GM19238 (cell line): ENCODE measurements at regions not wholly inside any gene's neighbourhood (a gene's known extent, or its start where the extent isn't known, plus 50 kb on each side); places are given as distances from the start of the nearest gene placed in this dataset.
"Not testable (repeated sequence)": the region's sequence is repeated elsewhere in the genome, so short reads cannot be mapped to it uniquely, and the experiment has no call there.

Experiments
- DNase-seq: peaks from one replicate; pipeline ENCODE4 v3.0.0; 2011; ENCODE audit warnings: low spot score; ENCODE audit not compliant: insufficient read length

DNA sequence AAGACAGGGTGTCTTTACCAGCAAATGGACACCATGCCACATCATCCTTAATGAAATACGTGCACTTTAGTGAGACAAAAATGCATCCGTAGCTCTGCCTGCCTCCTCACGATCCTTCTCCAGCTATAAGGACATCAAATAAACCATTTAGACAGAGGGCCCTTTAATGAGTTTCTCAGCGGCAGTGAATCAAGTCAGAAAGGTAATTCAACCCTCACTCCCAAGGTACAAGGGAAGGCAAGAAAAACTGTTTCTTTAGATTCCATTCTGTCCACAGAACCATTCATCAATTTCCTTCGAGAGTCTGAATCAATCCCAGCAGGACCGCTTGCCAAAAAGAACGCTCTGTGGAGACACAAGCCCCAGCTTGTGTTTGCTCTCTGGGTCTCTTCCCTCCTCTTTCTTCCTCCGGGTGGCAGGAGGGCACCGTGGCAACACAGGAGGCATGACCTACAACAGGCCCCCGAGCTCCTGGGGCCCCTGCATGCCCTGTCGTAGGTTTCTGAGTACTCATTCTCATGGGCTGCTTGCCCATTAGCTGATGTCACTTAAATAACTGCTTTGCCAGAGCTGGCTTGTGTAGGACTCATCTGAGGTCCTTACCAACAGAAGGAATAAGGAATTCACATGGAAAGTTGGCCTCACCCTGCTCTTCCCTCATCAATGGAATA is 297.8 kb upstream of the PRKCQ start:
- no peak for DNase-seq

DNA sequence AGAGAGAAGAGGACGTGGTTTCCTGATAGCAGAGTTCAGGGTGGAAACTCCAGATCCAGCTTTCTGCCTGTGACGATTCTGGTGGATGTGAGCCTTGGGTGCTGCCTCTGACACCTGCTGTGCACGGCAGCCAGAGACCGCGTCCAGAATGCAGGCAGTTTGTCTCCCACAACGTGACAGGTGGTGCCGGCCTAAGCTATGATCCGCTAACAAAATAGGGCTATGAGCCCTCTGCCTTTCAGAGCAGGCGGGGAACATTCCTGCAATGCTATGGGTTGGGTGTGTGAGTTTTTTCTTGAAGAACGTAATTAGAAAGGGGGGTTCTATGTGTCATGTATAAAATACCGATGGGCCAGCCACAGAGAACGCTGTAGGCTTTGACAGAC is 297.3 kb upstream of the PRKCQ start:
- DNase-seq = no peak

DNA sequence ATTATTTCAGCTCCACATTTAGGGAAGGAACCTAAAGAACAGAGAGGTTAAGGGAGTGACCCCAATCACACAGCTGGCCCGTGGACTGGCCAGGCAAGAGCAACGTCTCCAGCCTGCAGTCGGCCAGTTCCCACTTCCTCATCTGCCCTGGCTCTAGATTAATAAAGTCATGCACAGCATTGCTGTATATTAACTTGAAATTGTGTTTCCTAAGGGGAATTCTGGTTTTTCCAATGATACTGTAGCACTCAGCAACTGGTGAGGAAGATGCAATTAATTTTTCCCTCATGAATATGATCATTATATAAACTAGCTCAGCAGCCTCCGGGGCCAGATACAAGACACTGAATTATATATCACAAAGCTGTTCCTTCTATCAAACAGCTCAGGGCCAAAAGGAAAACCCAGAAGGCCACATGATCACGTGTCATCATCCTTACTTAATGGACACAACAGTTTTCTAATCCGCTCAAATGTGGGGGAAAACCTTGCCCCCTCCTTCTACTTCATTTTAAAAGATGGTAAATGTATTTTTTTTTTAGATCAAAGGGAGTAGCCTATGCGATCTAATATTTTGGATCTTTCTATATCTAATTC is 295.3 kb upstream of the PRKCQ start:
- no peak for DNase-seq

DNA sequence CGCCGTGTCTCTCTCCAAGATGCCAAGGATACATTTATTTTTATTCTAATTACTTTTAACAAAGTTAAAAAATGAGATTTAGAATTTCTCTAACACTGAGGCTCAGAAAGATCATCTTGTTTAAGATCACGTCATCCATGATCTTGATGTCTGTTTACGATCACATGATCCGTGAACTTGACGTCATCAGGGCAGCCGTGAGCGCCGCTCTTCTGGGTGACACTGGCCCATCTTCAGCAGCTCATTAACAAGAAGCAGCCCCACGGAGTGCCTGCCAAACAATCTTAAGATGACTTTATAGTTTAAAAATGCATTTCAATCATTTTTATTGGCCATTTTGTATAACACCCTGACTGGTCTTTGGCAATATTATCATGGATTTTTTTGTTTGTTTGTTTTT is 291.1 kb upstream of the PRKCQ start:
- no peak for DNase-seq

DNA sequence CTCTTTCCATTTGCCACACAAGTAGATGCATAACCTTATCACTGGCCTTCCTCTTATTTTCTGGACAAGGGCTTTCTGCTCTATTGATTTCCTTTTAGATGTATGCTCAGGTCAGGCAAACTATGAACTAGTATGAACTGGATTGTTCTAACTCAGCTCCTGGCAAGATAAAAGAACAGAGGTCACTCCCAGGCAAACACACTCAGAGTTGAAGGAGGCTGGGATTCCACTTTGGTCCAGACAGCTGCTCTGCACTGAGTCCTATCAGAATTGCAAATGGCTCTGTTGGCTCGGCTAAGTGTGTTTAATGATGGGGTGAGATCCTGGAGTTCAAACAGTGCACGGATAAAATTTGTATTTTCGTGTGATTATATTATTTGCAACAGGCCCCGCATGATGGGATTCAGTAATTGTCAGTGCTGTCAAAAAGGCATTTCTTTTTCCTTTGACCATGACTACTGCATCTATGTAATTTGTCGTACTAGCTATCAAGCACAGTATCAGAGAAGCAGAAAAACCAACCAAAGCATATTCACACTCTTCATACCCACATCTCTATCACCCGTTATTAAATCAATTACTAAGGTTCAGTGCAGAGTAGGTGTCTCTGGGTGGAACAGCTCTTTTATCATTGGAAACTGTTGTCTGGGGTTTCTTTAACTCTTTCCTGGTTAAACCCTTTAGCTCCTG is 288.1 kb upstream of the PRKCQ start:
- no peak for DNase-seq

DNA sequence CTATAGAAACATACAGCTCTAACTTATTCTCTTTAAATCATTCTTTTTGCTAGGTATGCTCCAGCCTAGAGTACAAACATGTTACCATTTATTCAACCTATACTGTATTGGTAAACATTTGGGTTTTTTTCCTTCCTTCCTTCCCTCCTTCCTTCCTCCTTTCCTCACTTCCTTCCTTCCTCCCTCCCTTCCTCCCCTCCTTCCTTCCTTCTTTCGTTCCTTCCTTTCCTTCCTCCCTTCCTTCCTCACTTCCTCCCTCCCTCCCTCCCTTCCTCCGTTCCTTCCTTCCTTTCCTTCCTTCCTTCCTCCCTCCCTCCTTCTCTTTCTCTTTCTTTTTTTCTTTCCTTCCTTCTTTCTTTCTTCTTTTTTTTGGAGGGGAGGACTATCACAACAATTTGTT is 286.7 kb upstream of the PRKCQ start:
- DNase-seq = no peak

DNA sequence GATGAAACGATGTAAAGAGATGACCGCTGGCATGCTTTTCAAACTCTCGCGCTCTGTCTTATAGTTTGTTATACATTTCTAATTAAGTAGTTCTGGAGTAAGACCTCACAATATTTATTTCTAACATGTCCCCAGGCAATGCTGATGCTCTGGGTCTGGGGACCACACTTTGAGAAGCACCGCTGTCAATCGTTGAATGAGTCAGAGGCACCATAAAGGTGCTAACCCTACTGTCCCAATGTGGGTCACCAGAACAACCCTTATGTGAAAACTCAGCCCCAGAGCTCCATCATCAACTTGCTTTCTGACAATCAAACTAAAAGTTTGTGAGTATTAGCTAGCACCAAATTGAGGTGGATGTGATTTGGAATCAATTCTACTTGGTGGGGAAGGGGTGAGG is 284.1 kb upstream of the PRKCQ start:
- DNase-seq = no peak

DNA sequence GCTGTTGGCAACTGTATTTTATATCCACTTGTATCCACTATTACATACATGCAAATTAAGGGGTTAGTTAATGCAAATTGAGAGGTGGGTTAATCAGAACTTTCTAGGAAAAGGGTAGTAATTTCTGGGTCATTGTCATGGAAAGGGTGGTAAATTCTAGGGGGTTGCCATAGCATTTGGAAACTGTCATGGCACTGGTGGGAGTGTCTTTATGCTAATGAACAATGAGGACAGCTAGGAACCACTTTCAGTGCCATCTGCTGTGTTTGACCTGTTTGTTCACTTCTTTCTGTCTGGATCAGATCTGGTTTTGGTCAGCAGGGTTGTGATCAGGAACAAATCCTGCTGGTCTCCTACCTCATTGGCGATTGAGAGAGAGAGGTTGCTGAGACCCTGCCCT is 283.3 kb upstream of the PRKCQ start:
- DNase-seq = no peak

DNA sequence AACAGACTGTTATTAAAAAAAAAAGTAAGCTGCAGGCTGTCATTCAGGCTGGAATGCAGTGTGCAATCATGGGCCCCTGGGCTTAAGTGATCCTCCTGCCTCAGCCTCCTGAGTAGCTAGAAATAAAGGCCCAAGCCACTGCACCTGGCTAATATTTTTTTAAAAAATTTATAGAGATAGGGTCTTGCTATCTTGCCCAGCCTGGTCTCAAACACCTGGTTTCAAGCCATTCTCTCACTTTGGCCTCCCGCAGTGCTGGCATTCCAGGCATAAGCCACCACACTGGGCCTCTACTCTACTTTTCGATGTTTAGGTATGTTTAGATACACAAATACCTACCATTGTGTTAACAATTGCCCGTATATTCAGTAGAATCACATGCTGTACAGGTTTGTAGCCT is 270.4 kb upstream of the PRKCQ start:
- no peak for DNase-seq

DNA sequence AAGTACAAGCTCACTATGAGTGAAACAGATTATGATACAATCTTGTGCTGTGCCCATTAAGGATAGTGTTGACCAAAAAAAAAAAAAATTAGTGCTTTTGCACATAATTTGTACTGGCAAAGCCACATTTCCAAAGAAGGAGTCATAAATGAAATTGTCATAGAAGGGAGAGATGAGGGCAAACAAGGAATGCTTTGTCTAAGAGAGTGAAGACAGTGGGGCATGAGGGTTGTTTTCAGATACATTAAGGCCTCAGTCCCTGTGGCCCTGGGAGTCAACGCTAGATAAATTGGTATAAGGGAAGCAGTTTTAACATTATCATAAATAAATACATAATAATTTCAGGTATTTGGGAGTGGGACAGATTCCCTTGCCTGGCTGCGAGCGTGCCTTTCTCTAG is 267.5 kb upstream of the PRKCQ start:
- no peak for DNase-seq

DNA sequence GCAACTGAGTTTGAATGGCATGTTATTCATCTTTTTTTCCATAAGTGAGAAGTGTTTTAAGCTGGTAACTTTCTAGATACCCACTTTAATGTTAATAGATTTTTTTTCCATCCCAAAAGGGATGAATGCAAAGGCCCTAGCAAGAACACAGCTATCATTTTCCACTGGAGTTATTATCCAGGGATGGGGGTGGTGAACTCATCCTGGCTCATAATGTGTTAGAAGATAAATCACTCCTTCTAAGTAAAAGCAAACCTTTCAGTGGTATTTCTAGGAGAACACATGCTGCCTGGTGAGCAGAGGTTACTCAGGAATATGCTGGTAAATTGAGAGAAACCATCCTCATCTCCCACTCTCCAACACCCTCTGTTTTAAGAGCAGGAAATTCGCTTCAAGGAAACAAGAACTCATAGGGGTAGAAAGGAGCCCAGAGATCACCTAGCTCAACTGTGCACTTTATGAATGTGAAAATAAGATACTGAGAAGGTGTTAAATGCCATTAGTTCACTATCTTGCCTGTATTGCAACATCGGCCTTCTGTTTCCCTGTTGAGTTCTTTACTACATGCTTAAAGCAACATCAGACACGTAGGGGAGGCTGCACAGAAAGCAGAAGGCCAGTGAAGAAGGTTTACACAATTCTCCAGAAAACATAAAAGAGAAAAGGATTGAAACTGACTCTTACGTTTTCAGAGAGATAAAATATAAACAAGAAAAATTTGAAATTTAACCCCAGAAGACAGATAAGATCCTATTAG is 264.0 kb upstream of the PRKCQ start:
- DNase-seq = no peak

DNA sequence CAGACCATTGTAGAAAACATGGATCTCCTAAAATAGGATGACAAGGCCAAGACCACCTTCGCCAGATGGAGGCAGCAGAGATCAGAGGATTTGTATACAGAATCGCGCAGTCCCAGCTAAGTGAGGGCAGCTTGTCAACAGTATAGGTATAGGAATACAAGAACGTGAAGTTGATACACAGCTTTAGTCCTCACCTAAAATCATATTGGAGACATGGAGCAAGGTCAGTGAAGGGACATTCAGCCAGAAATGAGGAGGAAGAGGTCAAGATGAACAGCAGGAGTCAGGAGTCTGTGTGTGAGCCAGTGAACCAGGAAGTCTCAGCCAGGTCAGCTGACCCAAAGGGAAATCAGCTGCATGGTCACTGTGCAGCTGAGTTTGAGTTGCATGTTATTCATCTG is 263.4 kb upstream of the PRKCQ start:
- DNase-seq = no peak

DNA sequence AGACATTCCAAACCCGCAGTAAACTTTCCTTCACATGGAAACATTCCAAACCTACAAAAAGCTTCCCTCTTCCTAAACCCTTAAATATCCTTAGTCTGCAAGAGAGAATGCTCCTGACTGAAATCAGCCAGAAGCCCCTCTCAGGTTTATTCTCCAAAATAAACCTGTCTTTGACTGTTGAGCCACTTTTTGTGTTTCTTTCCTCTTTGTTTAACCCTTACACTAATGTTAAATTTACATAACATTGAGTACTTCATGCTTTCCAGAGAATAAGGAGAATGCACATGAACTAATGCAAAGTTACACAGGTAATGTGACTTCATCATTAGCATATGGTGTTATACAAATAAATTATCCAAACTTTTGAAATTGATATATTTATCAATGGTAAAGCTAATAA is 262.6 kb upstream of the PRKCQ start:
- DNase-seq = no peak

DNA sequence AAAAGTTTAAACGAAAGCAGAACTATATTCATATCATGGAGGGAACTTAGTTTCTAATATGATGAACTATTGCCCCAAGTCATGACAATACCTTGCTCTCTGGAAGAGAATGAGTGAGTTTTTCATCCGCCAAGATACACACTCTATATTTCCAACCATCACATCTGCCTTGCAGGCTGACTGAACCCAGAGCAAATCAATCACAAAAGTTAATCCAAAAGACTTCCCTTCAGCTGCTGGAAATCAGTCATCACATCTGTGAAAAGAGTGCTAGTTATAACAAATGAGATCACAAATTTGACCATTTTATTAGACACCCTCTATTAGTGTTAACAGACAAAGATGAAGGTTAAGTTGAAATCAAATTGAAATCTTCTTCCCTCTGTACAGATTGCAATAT is 261.7 kb upstream of the PRKCQ start:
- no peak for DNase-seq

DNA sequence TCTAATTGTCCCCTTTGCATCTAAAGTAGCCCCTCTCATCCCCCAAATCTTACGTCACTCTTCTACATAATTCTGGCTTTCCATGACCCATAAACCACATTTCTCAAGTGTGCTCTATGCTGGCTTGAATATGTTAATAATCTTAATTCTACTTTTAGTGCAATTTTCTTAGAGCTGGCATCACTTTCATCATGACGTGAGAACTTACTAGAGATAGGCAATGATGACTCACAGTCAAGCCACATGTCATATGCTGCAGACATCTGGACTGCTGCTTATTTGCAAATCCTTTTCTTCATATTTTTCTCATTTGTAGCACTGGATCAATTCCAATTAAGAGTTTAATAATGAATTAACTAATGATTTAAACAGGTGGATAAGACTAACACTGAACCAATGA is 260.7 kb upstream of the PRKCQ start:
- DNase-seq = no peak

DNA sequence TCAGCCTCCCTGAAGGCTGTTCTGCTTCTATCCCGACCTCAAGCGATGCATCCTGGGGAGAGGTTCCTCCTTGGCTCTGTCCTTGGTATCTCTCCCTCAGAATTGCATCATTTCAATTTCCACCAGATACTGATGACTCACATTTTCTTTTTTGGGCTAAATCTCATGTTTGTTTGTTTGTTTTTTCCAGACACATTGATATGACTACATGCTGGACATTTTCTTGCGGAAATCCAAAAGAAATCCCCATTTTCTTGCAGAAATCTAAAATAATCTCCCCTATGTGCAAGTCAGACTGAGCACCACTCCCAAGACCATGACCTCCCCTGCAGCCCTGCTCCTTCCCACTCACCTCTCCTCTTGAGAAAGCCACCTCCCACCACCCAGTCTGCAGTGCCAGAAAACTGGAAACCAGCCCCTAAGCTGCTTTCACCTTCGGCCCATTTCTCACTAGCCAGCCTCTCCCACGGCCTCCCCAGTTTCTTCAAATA is 260.2 kb upstream of the PRKCQ start:
- DNase-seq = no peak

DNA sequence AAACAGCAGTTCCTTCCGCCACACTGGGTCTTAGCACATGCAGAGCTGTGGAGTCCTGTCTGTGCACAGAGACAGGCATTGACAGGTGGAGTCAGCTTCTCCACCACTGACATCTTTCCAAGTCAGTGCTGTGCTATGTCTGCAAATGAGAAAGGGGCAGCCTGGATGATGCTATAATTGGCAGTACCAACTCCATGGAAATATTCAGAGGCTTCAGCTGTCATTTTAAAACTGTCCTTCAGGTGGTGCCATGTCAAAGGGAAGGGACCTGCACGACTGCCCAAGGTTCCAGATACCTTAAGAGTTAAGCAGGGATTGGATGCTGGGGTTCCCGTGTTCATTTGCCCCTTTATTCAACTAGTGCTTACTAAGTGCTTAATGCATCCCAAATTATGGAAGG is 258.0 kb upstream of the PRKCQ start:
- no peak for DNase-seq

DNA sequence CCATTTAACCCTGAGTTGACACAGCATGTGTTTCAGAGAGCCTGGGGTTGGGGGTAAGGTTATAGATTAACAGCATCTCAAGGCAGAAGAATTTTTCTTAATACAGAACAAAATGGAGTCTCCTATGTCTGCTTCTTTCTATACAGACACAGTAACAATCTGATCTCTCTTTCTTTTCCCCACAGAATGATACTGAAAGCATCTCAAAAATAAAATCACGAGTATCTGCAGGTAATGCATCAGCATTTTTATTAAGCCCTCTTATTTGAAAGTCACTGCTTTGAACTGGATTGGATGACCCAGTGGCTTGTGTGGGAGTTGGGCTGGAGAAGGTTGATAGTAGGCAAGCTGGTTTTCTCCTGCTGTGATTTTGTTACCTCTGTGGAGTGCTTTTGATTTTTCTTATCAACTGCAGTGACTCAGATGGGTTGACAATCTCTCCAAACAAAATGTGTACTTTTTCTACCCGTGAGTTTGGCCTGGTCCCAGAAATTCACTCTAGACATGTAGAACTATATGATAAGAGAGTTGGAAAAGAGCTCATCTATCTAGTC is 253.5 kb upstream of the PRKCQ start:
- DNase-seq = no peak

DNA sequence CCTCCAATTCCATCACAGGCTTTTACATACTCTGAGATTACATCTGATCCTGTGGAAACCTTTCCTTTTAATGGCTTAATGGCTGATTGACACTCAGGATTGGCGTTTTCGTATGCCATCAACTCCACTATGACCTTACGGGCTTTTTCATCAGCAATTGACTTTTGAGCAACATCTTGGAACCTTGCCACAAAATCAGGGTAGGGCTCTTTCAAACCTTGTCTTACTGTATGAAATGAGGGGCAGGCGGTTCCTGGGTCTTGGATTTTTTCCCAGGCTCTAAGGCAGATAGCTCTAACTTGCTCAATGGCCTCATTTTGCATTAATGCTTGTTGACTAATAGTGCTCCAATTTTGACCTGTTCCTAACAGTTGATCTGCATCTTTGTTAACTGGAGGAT is 250.9 kb upstream of the PRKCQ start:
- not testable (repeated sequence) for DNase-seq

DNA sequence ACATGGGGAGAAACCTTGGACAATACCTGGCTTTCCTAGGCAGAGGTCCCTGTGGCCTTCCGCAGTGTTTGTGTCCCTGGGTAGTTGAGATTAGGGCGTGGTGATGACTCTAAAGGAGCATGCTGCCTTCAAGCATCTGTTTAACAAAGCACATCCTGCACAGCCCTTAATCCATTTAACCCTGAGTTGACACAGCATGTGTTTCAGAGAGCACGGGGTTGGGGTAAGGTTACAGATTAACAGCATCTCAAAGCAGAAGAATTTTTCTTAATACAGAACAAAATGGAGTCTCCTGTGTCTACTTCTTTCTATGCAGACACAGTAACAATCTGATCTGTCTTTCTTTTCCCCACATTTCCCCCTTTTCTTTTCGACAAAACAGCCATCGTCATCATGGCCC is 244.7 kb upstream of the PRKCQ start:
- DNase-seq = not testable (repeated sequence)

DNA sequence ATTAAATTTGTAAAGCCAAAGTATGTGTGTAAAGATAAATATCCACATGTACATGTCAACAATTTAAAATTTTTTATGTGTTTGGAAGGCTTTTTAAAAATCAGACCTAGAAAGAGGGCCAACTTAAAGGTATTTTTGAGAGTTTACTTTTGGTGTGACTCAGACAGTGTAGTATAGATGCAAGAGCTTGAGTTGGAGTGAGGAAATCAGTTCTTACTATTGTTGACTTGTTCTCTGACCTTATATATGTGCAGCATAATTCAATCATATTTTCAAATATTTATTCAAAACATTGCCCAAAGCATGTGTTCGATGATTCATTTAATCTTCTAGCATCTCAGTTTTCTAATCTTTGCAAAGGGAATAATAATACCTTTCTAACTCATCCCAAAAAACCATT is 243.7 kb upstream of the PRKCQ start:
- no peak for DNase-seq

DNA sequence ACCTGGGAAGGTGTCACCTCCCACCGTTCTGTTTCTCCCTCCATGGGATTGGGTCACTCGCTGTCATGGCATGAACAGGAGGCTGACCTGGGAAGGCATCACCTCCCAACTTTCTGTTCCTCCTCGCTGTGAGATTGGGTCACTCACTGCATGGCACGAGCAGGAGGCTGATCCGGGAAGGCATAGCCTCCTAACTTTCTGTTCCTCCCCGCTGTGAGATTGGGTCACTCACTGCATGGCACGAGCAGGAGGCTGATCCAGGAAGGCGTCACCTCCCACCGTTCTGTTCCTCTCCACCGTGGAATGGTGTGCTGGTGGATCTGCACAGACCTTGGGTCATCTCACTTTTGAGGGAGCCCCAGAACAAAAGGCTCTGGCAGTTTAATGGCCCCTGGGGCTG is 239.2 kb upstream of the PRKCQ start:
- DNase-seq = no peak
